ENCODE measurements at regions not wholly inside any gene's neighbourhood (a gene's known extent, or its start where the extent isn't known, plus 50 kb on each side); places are given as distances from the start of the nearest gene placed in this dataset.

DNA sequence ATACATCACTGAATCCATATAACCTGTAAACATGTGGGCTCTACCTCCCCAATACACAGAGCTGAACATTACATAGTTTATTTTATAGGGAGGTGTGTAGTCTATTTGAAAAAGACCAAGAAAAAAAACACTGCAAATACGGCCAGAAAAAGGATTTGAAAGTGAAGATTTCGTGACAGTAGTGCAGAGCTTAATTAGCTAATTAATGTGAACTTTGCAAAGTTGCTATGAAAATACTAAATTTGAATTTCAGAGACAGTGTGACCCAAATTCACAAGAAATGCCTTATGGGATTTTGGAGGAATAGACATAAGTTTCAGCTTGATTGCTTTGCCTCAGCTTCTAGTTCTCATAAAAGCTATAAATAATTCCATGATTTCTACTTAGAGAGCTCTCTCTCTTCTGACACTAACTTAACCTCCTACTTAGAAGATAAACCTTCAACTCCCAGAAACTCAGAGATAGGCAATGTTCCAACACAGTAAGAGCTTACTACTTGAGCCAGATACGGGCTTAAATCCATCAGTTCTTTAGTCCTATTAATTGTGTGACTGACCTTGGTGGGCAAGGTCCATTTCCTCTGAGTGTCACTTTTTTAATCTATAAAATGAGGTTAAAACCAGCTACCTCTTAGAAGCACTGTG, 87.3 kb upstream of the THBS1 start:
- DNase-seq: no peak

DNA sequence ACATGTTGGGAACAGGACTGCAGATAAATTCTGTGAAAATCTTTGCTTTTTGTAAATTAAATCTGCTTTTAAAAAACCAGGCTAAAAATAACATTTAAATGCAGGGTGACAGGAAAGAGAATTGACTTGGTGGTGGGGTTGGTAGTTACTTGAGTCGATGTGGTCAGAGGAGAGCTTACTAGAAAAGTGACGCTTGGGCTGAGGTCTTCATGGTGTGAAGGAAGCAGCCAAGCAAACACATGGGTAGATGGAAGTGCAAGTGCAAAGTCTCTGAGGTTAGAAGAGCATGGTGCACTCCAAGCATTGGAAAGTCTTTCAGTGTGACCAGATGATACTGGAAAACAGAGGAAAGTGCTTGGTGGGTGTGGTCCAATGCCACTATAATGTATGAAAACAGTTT, 86.4 kb upstream of the THBS1 start:
- DNase-seq: no peak

DNA sequence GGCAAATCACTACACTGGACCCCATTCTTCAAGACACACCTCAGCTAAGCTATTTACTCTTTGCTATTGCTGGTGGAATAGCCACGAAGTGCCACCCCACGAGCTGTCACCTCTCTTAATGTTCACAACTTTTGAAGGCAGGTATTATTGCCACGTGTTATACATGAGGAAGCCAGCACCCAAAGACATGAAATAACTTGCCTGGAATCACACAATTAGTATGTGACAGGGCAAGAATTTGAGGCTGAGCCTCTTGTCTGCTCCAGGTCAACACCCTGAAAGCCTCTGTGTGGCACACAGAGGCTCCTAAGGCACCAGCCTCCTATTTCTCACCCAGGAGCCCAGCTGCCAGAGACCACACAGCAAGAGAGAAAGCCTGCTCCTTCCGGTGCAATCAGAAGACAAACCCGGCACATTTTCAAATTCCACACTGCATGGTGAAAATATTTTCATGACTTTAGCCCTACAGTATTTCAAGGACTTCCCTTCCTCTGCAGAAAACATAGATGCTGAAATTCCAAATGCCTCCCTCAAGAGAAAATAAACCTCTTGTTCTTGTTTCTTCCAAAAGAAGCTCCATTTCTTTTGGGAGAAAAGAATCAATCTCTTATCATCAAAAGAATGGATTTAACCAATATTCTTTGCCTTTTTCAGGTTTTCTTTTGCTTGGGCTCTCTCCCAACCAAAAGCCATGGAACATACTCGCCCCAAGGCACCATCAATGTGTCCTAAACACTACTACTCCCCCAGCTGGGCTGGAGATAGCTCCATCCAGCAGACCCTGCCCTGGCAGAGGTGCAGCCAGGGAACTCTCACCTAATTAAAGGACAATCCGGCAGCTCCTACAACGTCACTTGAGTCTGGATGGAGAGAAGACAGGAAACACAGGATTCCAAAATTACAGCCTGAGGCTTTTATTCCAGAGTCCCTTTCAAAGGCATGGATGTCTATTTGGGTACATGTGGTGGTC, 84.7 kb upstream of the THBS1 start:
- DNase-seq: peak; percentile 77

GRCh38 chr15:39497016-39497758, 83.7 kb upstream of the THBS1 start:
- DNase-seq: no peak

DNA sequence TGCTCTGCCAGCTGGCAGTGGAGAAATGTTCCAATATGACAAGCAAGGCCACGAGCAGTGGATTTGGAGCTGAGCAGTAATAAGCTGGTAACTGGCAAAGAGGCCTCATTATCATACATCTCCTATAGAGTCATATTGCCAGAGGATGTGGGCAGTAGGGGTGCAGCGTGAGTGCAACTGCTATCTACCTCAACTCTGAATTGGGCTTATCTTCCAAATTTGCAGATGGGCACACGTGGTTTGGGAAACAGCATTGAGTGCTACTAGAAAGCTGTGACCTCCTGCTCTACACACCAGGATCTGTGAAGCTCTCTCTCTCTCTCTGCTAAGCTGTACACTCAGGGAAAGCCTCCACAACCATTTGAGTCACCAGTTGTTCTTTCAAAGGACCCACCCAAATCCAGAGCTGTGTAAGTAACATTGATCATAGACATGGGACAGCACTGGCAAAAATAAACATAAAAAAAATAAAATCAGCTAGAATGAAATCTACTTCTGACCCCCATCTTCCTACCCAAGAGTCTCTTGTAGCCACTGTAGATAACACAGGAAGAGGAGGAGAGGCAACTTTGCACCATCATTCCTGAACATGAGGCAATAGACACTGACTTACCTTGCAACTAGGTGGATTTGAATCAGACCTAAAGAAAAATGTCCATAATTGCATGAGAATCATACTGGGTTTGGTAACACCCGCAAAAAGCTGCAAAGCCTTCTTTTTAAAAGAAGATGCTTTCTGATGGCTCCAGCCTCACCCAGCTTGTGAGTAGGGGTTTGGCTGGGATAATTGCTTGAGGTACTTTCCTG, 82.9 kb upstream of the THBS1 start:
- DNase-seq: no peak

- peak; percentile 78 for DNase-seq
Observed at GRCh38 chr15:39498629-39499028, 82.2 kb upstream of the THBS1 start.

GRCh38 chr15:39499042-39499441, 81.8 kb upstream of the THBS1 start:
- no peak for DNase-seq

DNA sequence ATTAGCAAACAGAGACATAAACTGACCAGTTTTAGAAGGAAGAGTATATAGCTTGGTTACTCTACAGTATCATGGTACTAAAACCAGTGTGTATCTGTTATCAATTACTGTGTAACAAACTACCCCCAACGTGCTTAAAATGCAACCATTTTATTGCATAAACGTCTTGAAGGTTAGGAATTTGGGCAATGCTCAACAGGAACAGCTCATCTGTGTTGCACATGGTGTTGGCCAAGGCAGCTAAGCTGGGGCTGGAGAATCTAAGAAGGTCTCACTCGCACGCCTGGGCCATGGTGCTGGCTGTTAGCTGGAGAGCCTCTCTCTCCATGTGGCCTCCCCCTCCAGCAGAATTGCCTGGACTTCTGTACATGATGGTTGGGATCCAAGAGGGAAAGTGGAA, 81.2 kb upstream of the THBS1 start:
- DNase-seq: peak; percentile 78

GRCh38 chr15:39501366-39502081, 79.4 kb upstream of the THBS1 start:
- no peak for DNase-seq

DNA sequence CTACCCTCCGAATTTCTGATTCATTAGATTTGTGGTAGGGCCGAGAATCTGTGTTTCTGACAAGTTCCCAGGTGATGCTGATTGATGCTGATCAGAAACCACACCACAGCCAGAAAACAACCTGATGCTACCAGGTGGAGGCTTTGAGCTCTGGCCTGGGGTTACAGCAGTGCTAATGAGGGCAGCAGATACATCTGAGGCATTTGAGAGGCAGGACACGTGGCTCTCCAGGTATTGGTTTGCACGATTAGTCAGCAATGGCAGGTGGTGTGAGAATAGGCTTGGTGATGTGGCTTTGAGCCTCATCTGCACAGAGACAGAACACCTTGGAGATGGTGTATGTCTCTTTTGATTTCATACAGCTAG, 78.8 kb upstream of the THBS1 start:
- DNase-seq: no peak

DNA sequence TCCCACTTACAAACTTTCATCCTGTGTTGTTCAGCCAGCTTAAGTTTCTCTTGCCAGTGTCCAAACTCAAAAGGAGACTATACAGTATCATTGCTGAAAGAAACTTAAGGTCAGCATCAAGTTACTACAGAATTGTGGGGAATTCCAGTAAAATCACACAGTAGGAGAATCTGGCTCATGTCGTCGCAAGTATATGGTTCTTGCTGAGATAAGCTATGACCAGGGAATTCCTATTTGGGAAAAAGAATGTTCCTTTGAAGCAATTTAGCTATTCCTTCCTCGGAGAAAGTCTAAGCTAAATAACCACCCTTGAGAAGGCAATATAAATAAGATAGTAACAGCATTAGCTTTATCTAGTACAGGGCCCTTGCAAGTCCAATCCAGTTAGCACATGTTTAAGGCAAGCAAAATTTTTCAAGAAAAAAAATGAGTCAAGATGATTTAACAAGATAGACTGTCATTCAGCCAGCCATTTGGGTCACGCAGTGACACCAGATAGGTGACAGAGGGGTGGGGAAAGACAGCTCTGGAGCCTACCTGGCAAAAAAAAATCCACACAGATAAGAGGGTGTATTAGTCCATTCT, 78.2 kb upstream of the THBS1 start:
- DNase-seq: no peak

DNA sequence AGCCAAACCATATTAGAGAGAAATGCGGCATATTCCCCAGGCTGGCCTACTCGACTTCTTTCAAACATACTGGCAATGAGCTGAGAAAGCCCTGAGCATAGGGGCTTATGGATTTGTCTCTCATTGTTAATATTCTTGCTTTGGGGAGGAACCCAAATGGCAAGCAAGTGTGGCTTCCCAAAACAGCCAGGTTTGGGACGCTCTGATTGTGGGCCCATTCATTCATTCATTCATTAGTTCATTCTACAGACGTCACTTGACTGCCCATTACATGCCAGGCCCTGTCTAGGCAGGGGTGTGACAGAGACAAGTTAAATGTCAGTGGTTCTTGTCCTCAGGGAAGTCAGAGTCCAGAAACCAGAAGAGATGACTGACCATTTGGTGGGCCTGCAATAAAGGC, 77.4 kb upstream of the THBS1 start:
- no peak for DNase-seq

DNA sequence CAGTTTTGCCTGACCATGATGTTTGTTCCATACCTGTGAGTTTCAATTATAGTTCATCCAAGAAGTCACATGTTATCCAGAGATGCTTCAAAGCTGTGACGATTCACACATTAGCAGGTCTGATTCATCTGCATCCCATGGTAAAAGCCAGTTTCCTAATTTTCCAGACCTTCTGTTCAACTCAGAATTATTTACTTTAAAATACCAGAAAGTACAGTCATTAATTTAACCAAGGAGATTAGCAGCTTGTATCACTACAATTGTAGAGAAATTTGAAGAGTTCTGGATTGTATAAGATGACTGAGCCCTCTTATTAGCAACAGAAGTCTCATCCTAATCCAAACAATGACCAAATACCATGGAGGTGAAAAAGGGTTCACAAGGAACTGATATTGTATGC, 76.1 kb upstream of the THBS1 start:
- peak; percentile 87 for DNase-seq

DNA sequence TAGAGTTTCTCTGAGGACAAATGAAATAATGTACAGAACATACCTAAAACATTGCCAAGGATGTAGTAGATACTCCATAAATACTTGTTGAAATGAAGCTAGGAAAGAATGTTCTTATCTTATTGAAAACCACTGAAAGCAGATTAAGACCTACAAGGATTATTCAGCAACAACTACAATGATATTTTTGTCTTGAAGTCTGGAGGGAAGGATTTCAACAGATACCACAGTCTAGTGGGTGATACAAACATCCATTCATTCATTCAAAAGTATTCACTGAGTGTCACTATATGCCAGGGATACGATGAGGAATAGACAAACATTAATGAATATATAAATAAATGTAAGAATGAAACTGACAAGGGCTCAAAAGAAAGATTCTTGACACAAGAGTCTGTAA, 74.7 kb upstream of the THBS1 start:
- DNase-seq: peak; percentile 33

DNA sequence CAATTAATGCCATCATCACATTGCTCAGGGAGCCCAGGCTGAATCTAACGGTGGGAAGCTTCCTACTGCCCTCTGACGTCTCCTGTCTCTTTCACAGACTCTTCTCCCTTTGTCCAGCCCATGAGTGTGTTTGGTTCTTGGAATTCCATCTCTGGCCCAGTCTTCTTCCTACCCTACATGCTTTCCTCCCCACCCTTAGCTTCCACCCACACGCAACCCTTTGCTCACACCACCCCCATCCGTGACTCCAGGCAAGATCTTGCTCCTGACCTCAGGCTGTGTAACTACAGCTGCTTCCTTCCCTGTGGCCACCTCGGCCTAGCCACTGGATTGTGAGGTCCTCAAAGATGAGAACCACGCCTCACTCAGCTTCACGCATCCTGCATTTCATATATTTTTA, 72.3 kb upstream of the THBS1 start:
- DNase-seq: no peak

DNA sequence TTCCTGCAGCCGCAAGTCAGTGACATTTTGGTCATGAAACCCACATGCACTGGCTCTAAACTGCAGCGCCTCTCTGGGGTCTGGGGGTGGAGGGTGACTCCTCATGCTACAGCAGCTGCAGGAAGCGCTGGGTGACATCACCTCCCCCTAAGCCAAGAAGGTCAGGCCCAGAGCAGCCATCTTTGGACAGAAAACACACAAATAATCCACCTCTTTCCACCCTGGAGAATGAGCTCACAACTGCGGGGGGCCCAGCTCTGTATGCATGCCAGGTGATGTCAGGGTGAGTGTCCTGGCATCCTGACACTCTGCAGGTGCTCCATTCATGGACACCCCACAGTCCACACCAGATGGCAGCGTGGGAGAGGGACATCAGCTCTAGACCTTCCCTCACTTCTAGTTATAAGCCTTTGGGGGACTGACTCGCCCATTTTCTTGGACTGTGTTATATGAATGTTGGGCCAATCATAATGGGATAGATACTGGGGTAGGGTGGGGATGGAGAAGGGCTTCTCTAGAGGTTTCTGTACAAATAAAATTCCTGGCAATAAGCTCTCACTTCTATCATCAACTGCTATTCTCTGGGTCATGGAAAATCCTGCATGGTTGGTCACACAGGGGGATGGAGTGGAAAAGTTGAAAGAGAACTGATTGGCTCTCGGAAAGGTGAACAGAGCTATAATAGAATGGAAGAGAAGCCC, 70.7 kb upstream of the THBS1 start:
- no peak for DNase-seq

GRCh38 chr15:39511000-39511915, 69.6 kb upstream of the THBS1 start:
- peak; percentile 90 for DNase-seq

GRCh38 chr15:39511916-39512260, 69.0 kb upstream of the THBS1 start:
- peak; percentile 90 for DNase-seq

GRCh38 chr15:39512643-39513042, 68.2 kb upstream of the THBS1 start:
- no peak for DNase-seq

DNA sequence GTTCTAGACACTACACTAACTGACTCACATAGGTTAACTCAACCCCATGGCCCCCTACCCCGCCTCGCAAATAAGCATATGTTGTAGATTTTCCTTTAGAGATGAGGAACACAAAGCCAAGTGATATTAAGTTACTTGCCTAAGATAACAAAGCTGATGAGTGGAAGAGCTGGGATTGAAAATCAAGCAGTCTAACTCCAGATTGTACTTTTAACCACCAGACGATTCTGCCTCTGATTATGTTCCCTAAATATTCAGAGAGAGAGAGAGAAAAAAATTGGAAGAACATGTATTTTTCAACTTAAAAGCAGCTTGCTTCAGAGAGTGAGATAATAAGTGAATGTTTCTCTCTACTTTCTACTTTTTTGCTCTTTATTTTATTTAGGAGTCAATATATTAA, 66.9 kb upstream of the THBS1 start:
- no peak for DNase-seq

Data from fibroblast of skin of abdomen (primary cell).